Ectodermal cell (in vitro differentiated cells): ENCODE measurements at regions not wholly inside any gene's neighbourhood (a gene's known extent, or its start where the extent isn't known, plus 50 kb on each side); places are given as distances from the start of the nearest gene placed in this dataset.
"Not testable (repeated sequence)": the region's sequence is repeated elsewhere in the genome, so short reads cannot be mapped to it uniquely, and the experiment has no call there.

ENCODE experiments used
- H3K27ac ChIP-seq: 2 replicates; pipeline ENCODE4 v1.7.0; 2013; ENCODE audit warnings: mild to moderate bottlenecking, low read depth, low read length; ENCODE audit not compliant: insufficient read depth, poor library complexity, severe bottlenecking
- H3K27me3 ChIP-seq: 2 replicates; pipeline ENCODE4 v1.7.0; 2013; ENCODE audit warnings: mild to moderate bottlenecking, low read length; ENCODE audit not compliant: insufficient read depth, control insufficient read depth, poor library complexity, severe bottlenecking
- H3K36me3 ChIP-seq: one replicate; pipeline ENCODE4 v1.7.0; 2013; ENCODE audit warnings: low read length; ENCODE audit not compliant: control insufficient read depth, insufficient read depth
- H3K4me1 ChIP-seq: one replicate; pipeline ENCODE4 v1.7.0; 2013; ENCODE audit warnings: low read length; ENCODE audit not compliant: control insufficient read depth, insufficient read depth
- H3K4me3 ChIP-seq: 2 replicates; pipeline ENCODE4 v1.7.0; 2013; ENCODE audit warnings: low read depth, low read length, control low read depth; ENCODE audit not compliant: insufficient read depth
- H3K9me3 ChIP-seq: 2 replicates; pipeline ENCODE4 v1.7.0; 2013; ENCODE audit warnings: mild to moderate bottlenecking, low read length, moderate library complexity; ENCODE audit not compliant: control insufficient read depth
- WGBS, 2 experiments: methylation state at CpG; one replicate each; pipeline ENCODE4 v1.1.7; 2013; ENCODE audit warnings: missing lambda C conversion rate in 2 of 2; 5-methylcytosine and 5-hydroxymethylcytosine counted together

DNA sequence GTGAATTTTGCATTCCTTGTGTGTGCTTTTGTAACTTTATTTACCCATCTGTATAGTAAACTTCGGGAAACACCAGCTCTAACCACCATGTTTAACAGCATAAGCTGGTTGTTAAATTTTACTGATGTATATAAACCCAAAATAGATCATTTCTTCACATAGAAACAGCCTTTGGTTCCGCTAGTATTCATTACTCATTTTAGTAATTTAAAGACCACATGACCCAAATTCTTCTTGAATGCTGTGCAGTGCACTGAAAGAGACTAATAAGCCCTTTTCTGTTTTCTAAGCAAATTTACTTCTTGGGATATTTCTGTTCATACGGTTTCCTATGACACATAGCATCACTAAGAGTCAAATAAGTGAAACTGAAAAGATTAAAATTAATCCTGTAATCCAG lies 218.5 kb upstream of the SPATA31A3 start:
- WGBS, 2 experiments, result no CpG with 5 or more reads among the region's 3 CpGs
- H3K9me3 ChIP-seq, H3K36me3 ChIP-seq, H3K27ac ChIP-seq, H3K4me1 ChIP-seq, H3K4me3 ChIP-seq, H3K27me3 ChIP-seq: not testable (repeated sequence)

DNA sequence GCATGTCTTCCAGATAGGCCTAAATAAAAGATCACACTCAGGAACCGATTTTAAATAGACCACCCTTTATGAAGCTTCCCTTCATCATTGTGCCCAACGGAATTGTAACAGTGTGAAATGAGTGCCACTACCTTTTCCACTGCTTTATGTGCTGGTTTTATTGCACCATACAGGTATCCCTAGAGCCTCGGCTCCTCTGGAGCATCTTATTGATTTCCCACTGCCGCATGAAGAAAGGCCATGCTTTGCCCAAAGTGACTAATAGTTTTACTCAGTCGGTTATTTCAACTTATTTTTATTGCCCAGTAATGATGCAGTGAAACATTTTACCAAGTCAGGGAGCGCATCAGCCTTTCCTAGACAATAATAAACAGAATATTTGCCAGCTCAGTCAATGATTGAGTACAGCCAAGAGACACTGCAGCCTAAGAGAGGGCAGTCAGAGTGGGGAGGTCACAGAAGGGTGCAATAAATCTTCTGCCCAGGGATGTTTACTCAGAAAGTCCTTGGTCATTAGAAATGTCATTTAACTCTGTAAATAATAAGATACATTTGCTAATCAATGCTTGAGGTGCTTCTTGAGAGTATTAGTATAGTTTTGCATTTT lies 216.6 kb upstream of the SPATA31A3 start:
- H3K27me3 ChIP-seq, H3K9me3 ChIP-seq, H3K27ac ChIP-seq, H3K4me1 ChIP-seq, H3K36me3 ChIP-seq, H3K4me3 ChIP-seq: not testable (repeated sequence)
- WGBS, 2 experiments, result no CpG with 5 or more reads among the region's 6 CpGs

DNA sequence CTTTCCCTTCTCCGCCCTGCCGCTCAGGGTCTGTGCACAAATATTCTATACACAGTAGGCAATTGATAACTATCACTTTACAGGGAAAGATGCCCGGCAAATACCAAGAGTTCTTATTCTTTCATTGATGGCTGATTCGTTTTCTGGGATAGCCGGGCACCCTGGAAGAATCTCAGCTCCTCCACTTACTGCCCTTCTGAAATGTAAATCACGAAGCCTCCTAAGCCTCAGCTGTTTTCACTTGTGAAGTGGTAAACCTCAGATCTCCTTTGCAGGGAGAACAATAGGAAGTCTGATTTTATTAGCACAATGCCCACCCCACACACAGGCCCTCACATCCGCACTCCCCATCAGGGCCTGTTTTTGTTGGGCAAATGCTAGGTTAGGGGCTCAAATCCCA lies 203.8 kb upstream of the SPATA31A3 start:
- H3K4me1 ChIP-seq, H3K27me3 ChIP-seq, H3K36me3 ChIP-seq, H3K9me3 ChIP-seq, H3K4me3 ChIP-seq, H3K27ac ChIP-seq: not testable (repeated sequence)
- no CpG with 5 or more reads among the region's 7 CpGs for WGBS, 2 experiments

DNA sequence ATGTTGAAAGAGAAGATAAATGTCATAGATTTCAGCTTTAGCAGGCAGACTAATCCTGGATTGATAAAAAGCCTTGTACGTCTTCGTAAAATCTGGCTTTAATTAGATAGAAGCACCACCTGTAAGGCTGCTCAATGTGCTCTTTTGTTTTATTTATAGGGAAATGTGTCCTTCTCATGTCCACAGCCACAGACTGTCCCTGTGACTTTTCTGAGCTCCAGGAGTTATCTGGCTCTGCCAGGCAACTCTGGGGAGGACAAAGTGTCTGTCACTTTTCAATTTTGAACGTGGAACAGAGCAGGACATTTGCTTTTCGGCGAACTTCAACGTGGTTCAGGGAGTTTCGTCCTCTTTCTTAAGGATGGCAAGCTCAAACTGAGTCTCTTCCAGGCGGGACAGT lies 203.0 kb upstream of the SPATA31A3 start:
- H3K27ac ChIP-seq, H3K36me3 ChIP-seq, H3K27me3 ChIP-seq, H3K4me3 ChIP-seq, H3K9me3 ChIP-seq, H3K4me1 ChIP-seq: not testable (repeated sequence)
- WGBS, 2 experiments, result no CpG with 5 or more reads among the region's 8 CpGs

DNA sequence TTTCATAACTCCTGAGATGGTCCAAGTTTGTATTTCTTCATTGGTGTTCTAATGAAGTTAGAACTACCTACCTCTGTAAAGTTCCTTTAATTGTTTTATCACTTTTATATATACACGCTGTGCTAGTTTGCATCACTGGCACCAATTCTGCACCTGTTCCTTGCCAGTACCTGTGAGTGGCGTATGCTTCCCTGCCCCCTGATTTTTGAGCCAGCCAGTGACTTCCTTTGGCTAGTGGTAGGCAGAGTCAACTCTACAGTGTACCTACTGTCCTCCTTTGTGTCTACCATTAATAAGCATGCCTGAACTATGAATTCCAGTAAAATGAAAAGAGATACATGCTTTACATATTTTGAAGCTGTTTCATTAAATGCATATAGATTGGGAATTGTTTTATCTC lies 186.8 kb upstream of the SPATA31A3 start:
- 82 to 100% methylated on average over 1 to 2 of the region's 2 CpGs for WGBS, 2 experiments
- H3K4me3 ChIP-seq, H3K9me3 ChIP-seq, H3K27ac ChIP-seq, H3K36me3 ChIP-seq, H3K27me3 ChIP-seq, H3K4me1 ChIP-seq: not testable (repeated sequence)

DNA sequence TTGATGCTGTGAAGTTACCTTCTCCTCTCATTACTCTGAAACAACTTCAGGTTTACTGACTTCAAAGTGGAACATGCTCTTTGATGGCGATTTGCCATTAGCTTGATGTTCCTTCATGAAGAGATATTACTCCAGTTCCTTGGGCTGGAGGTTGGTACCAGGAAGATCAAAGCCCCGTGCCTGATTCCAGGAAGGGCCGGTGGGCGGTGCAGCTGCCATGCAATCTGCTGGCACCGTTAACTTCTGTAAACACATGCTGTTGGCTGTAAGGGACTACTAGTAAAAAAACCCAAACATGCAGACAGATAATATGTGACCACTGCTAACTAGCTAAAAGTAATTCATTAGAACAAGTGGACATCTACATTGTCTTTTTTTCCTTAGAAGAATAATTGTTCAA lies 182.8 kb upstream of the SPATA31A3 start:
- H3K4me3 ChIP-seq, H3K36me3 ChIP-seq, H3K27me3 ChIP-seq, H3K9me3 ChIP-seq, H3K27ac ChIP-seq, H3K4me1 ChIP-seq: not testable (repeated sequence)
- no CpG with 5 or more reads among the region's 5 CpGs for WGBS, 2 experiments

DNA sequence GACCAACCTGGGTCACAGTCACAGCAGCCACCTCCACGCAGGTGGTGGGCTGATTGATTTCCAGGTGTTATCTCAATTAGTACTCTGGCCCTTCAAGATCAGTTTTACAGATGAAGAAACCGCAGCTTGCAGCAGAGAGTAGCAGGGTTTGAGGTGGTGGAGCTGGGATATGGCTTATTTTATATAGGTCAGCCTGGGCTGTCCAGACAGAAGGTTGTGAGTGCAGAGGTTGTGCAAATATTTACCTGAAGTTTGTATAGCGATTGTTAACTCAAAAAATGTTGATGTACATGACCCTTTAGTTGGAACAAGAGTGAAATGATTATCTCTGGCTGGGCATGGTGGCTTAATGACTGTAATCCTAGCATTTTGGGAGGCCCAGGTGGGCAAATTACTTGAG lies 179.4 kb upstream of the SPATA31A3 start:
- H3K9me3 ChIP-seq, H3K4me1 ChIP-seq, H3K36me3 ChIP-seq, H3K27ac ChIP-seq, H3K27me3 ChIP-seq, H3K4me3 ChIP-seq: not testable (repeated sequence)
- WGBS, 2 experiments, result 88 to 100% methylated on average over 1 of the region's 3 CpGs

DNA sequence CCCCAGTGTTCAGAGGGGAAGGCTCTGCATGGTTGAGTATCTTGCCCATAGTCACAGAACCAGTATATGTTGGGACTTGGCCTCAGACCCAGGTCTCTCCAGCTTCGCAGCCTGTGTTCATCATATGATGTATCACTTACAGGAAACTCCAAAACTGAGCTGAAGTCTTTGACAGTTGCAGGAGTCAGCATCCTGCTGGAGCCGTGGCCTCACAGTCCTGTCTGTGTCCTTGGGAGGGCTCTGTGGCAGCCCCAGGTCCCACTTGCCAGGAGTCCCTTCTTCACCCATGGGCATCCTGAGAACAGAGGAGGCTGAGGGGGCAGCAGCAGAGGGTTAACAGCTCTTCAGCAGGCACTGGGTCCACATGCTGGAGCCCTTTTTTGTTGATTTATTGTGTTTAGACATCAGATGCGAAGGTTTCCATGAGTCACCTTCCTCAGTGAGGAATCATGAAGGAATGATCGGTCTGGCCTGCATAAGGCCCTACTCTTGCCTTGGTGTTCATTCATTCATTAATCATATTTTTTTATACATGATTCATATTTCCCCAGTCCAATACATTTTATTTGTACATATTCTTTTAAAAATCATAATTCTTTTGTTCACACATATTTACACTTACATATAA lies 176.3 kb upstream of the SPATA31A3 start:
- H3K9me3 ChIP-seq, H3K27ac ChIP-seq, H3K27me3 ChIP-seq, H3K36me3 ChIP-seq, H3K4me1 ChIP-seq, H3K4me3 ChIP-seq: not testable (repeated sequence)
- no CpG with 5 or more reads among the region's 4 CpGs for WGBS, 2 experiments

DNA sequence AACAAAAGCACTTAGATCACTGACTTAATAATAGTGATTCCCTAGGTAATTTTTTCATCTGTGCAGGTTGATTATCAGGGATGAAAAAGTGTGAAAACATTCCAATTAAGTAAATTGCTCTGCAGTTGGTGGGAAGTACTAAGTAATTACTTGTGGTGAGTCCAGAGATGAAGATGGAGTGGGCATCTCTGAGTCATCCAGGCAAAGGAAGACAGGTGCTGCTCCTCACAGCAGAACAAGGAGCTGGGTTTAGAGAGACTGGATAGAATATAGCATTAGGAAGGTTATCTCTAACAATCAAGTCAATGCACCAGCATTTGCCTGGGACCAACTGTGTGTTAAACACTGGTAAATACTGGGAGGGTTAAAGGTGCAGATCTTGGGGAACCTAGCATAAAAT lies 174.0 kb upstream of the SPATA31A3 start:
- not testable (repeated sequence) for H3K9me3 ChIP-seq, H3K4me3 ChIP-seq, H3K27ac ChIP-seq, H3K4me1 ChIP-seq, H3K27me3 ChIP-seq, H3K36me3 ChIP-seq

DNA sequence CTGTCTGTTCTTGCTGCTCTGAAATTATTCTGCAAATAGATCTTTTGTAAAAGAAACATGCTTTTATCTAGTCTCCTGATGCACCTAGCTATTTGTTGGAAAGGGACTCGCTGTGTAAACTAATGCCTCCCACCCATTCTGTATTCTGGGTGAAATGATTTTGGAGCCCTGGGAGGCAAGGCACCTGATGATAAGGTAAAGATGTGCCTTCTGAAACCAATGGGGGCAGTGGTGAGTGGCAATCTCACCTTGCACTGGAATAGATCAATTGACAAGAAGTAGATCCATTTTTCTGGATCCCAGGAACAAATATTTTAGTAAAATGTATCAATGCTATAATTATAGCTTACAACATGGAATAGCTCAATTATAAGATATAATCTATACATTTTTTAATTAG lies 170.5 kb upstream of the SPATA31A3 start:
- not testable (repeated sequence) for H3K27ac ChIP-seq, H3K4me1 ChIP-seq, H3K27me3 ChIP-seq, H3K9me3 ChIP-seq, H3K4me3 ChIP-seq, H3K36me3 ChIP-seq
- no CpG with 5 or more reads among the region's 1 CpG for WGBS, 2 experiments

DNA sequence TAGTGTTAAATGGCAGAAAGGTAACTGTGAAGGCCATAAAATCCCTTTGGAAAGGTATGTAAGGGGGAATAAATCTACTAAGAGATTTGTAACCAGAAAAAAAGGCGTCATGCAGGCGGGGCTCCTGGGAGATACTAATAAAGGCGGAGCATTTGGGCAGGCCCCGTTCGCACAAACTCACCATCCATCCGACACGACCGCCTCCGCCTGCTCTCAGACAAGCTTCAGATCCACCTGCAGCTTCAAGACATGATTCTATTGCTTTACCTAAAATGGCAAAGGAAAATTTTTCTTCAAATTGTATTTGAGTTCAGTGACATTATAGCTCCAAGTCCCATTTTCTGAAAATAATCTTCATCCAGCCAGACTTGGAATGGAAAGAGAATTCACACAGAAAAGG lies 162.9 kb upstream of the SPATA31A3 start:
- not testable (repeated sequence) for H3K27ac ChIP-seq, H3K9me3 ChIP-seq, H3K36me3 ChIP-seq, H3K4me1 ChIP-seq, H3K4me3 ChIP-seq, H3K27me3 ChIP-seq
- 94 to 96% methylated on average over 7 to 8 of the region's 9 CpGs for WGBS, 2 experiments
